Left ventricle myocardium inferior (tissue), 1 donor: ENCODE measurements at regions not wholly inside any gene's neighbourhood (a gene's known extent, or its start where the extent isn't known, plus 50 kb on each side); places are given as distances from the start of the nearest gene placed in this dataset.
A peak's percentile ranks its signal among the peaks of the same experiment; 100 is the strongest.
"Not testable (repeated sequence)": the region's sequence is repeated elsewhere in the genome, so short reads cannot be mapped to it uniquely, and the experiment has no call there.

Experiments used
- DNase-seq: peaks from one replicate; pipeline ENCODE4 v3.0.0-alpha.2; 2020
- H3K27ac ChIP-seq: fragments of 200-600 bp; replicated peaks from 2 replicates; pipeline ENCODE4 v1.8.0; 2021
- H3K27me3 ChIP-seq: fragments of 200-600 bp; 2 replicates; pipeline ENCODE4 v1.8.0; 2021; ENCODE audit warnings: low read depth
- H3K36me3 ChIP-seq: fragments of 200-600 bp; 2 replicates; pipeline ENCODE4 v1.8.0; 2021
- H3K4me1 ChIP-seq: fragments of 200-600 bp; 2 replicates; pipeline ENCODE4 v1.8.0; 2021
- H3K4me3 ChIP-seq: fragments of 200-600 bp; 2 replicates; pipeline ENCODE4 v1.8.0; 2021; ENCODE audit warnings: mild to moderate bottlenecking, moderate library complexity
- H3K9me3 ChIP-seq: fragments of 200-600 bp; replicated peaks from 2 replicates; pipeline ENCODE4 v1.8.0; 2021
- intact Hi-C: fragments of 100-400 bp; cut with micrococcal nuclease; formaldehyde crosslinking; loops from one replicate; pipeline ENCODE4 v1.11.0; 2022
- TF ChIP-seq, protein P1 (sequence below): fragments of 200-600 bp; IDR thresholded peaks from 2 replicates; pipeline ENCODE4 v1.8.0; 2021; ENCODE audit warnings: antibody characterized with exemption, mild to moderate bottlenecking, borderline replicate concordance
- donor health status: DM: no; HTN: yes; CAD: no; lungs with severe emphysema.

DNA sequence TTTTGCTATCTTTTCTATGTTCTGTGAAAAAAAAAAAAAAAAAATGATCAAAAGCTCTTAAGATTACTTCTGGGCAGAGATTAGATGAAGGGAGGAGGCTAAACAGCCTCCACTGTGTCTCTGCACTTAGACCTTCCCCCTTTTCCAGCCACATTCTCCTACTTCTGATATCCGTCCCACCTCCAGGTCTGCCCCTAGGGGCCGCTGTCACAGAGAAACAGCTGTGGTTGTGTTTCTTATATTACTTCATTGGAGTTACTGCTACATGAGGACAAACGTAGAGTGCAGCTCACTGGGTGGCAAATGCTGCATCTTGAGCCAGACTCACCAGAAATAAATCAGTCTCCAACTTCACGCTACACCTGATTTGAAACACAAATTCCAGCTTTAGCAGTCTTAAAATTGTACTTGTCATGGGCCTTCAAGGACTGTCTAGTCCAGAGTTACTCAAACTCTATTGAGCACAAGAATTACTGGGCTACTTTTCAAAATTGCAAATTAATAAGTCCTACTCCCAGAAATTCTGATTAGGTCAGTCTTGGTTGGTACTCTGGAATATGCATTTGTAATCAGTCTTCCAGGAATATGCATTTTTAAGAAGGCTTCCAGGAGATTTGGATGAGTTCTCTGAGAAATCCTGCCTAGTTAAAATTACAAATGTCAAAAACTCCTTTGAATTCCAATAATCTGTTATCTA lies 125.2 kb upstream of the PTBP2 start:
- H3K4me3 ChIP-seq = no peak overlapping the region
- no peaks in the 10 kb centered on the region for H3K36me3 ChIP-seq
- no peaks in the 10 kb centered on the region for H3K4me1 ChIP-seq
- no peaks in the 10 kb centered on the region for H3K9me3 ChIP-seq
- intact Hi-C loops = no loop called here
- H3K27ac ChIP-seq = no peak overlapping the region
- no peak for DNase-seq
- TF ChIP-seq, protein P1, sequence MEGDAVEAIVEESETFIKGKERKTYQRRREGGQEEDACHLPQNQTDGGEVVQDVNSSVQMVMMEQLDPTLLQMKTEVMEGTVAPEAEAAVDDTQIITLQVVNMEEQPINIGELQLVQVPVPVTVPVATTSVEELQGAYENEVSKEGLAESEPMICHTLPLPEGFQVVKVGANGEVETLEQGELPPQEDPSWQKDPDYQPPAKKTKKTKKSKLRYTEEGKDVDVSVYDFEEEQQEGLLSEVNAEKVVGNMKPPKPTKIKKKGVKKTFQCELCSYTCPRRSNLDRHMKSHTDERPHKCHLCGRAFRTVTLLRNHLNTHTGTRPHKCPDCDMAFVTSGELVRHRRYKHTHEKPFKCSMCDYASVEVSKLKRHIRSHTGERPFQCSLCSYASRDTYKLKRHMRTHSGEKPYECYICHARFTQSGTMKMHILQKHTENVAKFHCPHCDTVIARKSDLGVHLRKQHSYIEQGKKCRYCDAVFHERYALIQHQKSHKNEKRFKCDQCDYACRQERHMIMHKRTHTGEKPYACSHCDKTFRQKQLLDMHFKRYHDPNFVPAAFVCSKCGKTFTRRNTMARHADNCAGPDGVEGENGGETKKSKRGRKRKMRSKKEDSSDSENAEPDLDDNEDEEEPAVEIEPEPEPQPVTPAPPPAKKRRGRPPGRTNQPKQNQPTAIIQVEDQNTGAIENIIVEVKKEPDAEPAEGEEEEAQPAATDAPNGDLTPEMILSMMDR = peak; percentile 53
- no peaks in the 10 kb centered on the region for H3K27me3 ChIP-seq

DNA sequence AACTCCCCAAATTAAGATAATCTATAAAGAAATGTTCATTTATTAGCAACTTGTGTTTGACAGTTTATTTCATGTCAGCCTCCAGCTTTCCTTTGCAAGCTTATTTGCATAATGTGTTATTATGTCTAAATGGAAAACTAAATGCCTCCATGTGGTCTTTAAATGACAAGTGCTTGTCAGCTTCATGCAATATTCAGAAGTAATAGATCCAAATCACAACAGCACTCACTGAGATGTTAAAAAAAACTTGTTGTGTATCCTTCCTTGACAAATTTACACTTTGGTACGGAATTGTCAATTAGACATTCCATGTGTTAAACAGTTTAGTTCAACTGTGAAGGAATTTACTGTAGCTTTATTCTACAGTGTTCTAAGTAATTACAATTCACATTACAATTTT lies 124.4 kb upstream of the PTBP2 start:
- TF ChIP-seq, protein P1 = no peak
- Histone ChIP-seq H3K27ac (no peak overlapping the region), H3K9me3 (no peaks in the 10 kb centered on the region), H3K27me3 (no peaks in the 10 kb centered on the region), H3K4me1 (no peaks in the 10 kb centered on the region), H3K4me3 (no peak overlapping the region), H3K36me3 (no peaks in the 10 kb centered on the region)
- intact Hi-C loops = no loop called here
- DNase-seq = no peak

DNA sequence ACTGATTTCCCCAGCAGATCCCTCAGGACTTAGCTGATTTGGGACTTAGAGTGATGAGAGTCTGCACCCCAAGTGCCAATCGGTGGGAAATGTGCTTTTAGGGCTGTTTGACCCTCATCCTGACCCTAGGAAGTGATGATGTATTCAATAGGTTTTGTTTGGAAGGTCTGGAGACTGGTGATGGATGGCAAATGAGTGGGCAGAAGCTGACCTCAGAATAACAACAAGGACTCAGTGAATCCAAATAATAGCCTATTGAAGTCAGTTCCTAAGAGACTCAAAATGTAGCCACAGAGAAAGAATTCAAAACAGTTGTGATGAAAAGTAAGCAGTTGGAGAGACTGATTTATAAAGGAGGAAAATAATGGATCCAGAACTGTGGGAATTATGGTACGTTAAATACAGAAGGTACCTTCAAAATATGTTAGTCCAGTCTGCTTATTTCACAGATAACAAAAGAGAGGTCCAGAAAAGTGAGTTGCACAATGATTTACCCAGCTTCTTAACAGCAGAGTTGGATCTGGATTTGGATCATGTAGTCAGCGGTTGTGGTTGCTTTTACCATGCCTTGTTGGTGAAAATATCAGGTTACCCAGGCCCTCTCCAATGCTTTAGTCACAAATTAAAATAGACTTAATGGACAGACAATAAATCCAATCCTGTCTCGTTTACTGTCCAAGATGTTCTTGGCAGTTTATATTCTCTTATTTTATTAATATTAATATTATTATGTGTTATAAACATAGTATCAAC lies 123.0 kb upstream of the PTBP2 start:
- H3K36me3 ChIP-seq = no peaks in the 10 kb centered on the region
- no peaks in the 10 kb centered on the region for H3K27me3 ChIP-seq
- intact Hi-C loops = no loop called here
- TF ChIP-seq, protein P1 = no peak
- no peak overlapping the region for H3K4me3 ChIP-seq
- H3K9me3 ChIP-seq = no peaks in the 10 kb centered on the region
- no peaks in the 10 kb centered on the region for H3K4me1 ChIP-seq
- no peak for DNase-seq
- no peak overlapping the region for H3K27ac ChIP-seq

- H3K4me3 ChIP-seq, H3K27ac ChIP-seq, H3K36me3 ChIP-seq, H3K27me3 ChIP-seq, H3K9me3 ChIP-seq, intact Hi-C loops, DNase-seq, H3K4me1 ChIP-seq: not testable (repeated sequence)
Observed at GRCh38 chr1:96604620-96605019, 117.0 kb upstream of the PTBP2 start.

DNA sequence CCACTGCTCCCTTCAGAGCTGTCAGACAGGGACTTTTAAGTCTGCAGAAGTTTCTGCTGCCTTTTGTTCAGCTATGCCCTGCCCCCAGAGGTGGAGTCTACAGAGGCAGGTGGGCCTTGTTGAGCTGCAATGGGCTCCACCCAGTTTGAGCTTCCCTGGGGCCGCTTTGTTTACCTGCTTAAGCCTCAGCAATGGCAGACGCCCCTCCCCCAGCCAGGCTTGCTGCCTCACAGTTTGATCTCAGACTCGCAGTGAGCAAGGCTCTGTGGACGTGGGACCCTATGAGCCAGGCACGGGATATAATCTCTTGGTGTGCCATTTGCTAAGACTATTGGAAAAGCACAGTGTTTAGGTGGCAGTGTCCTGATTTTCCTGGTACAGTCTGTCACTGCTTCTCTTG lies 104.2 kb upstream of the PTBP2 start:
- H3K27me3 ChIP-seq, H3K36me3 ChIP-seq, intact Hi-C loops, H3K4me1 ChIP-seq, DNase-seq, H3K27ac ChIP-seq, H3K4me3 ChIP-seq: not testable (repeated sequence)
- peaks cover 27% of the 10 kb centered on the region for H3K9me3 ChIP-seq

DNA sequence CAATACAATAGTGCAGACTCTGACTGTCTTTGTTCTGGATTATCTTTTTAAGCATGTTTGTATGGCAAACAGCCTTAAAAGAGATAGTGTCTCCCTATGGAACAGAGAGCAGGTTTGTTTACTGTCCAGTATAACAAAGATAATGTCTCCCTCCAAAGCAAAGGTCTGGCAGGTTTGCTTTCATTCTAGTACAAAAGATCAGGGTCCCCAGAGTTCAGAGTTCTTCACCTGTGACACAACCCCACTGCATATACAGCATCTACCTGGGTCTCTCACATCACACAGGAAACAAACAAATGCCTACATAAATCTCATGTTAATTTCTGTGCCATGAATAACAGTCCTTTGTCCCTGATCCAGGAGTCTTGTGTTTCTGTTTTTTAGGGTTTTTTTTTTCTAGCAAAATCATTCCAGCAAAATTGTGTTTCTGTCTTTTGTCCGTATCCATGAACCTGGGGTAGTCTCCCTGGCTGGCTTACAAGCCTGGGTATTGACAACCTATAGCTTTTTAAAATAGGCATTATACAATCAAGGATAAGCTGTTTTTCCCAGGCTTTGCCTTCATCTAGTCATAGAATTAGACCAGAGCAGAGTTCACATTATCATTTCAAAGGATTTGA lies 89.4 kb upstream of the PTBP2 start:
- H3K27me3 ChIP-seq = no peaks in the 10 kb centered on the region
- intact Hi-C loops = no loop called here

More for the DNA sequence above, 89.4 kb upstream of the PTBP2 start:
- H3K4me1 ChIP-seq = no peaks in the 10 kb centered on the region
- H3K36me3 ChIP-seq = no peaks in the 10 kb centered on the region
- TF ChIP-seq, protein P1 = no peak
- no peaks in the 10 kb centered on the region for H3K9me3 ChIP-seq
- no peak for DNase-seq
- no peak overlapping the region for H3K4me3 ChIP-seq
- H3K27ac ChIP-seq = no peak overlapping the region
